NT2/D1 (cell line): ENCODE measurements at regions not wholly inside any gene's neighbourhood (a gene's known extent, or its start where the extent isn't known, plus 50 kb on each side); places are given as distances from the start of the nearest gene placed in this dataset.

Experiments
- DNase-seq: peaks from one replicate; pipeline ENCODE4 v3.0.0-alpha.2; 2011; ENCODE audit warnings: low read depth, low spot score
- H3K27me3 ChIP-seq: 2 replicates; pipeline ENCODE4 v1.6.0; 2011; ENCODE audit warnings: mild to moderate bottlenecking; ENCODE audit not compliant: insufficient read length, insufficient read depth
- H3K36me3 ChIP-seq: 2 replicates; pipeline ENCODE4 v1.6.1; 2011; ENCODE audit warnings: mild to moderate bottlenecking, low read length, mixed read lengths; ENCODE audit not compliant: insufficient read depth, insufficient read length
- H3K4me1 ChIP-seq: 2 replicates; pipeline ENCODE4 v1.5.1; 2011; ENCODE audit not compliant: insufficient read depth, insufficient read length
- H3K4me3 ChIP-seq: 2 replicates; pipeline ENCODE4 v1.5.1; 2011; ENCODE audit warnings: low read depth; ENCODE audit not compliant: insufficient read length
- H3K9ac ChIP-seq: 2 replicates; pipeline ENCODE4 v1.6.0; 2011; ENCODE audit warnings: low read depth; ENCODE audit not compliant: insufficient read length
- H3K9me3 ChIP-seq: 2 replicates; pipeline ENCODE4 v1.5.1; 2011; ENCODE audit warnings: mild to moderate bottlenecking, low read length; ENCODE audit not compliant: insufficient read depth
- SUZ12 ChIP-seq: IDR thresholded peaks from 2 replicates; pipeline ENCODE4 v1.6.1; 2011; ENCODE audit not compliant: insufficient read length, insufficient read depth; ENCODE audit errors: extremely low read depth
- YY1 ChIP-seq: IDR thresholded peaks from 2 replicates; pipeline ENCODE4 v1.6.1; 2011; ENCODE audit not compliant: insufficient read length, insufficient read depth
- ZNF274 ChIP-seq: IDR thresholded peaks from 2 replicates; pipeline ENCODE4 v1.6.1; 2011; ENCODE audit warnings: mild to moderate bottlenecking, low read depth, low read length

DNA sequence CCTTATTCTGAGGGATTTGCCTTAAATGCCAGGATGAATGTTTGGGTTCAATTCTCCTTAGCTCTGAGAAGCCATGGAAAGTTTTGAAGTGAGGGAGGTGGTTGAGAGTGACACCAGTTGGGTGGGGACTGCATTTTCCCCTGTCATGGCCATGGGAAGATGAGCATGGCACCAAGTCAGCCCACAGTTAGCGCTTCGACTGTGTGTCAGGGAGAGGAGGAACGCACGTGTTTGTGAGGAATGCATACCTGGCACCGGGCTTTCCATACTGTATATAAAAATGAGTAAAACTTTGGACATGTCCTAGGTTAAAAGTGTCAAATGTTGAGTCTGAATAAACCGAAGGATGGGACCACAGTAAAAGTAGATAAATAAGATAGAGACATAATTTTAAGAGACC lies 187.5 kb upstream of the KL start:
- H3K36me3 ChIP-seq = no peaks in the 10 kb centered on the region
- TF ChIP-seq SUZ12 (no peak), ZNF274 (no peak), YY1 (no peak)

DNA sequence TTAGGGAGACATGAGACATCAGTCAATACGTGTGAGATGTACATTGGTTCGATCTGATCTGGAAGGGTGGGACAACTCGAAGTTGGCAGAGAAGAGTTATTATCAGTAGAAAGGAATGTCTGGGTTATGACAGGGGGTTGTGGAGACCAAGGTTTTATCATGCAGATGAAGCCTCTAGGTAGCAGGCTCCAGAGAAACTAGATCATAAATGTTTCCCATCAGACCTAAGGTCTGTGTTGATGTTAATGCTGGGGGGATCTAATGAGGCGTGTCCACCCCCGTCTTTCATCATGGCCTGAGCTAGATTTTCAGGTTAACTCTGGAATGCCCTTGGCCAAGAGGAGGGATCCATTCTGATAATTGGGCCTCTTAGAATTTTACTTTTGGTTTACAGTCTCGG lies 187.0 kb upstream of the KL start:
- TF ChIP-seq SUZ12 (no peak), YY1 (no peak), ZNF274 (no peak)
- no peak overlapping the region for H3K4me3 ChIP-seq

More for the DNA sequence above, 187.5 kb upstream of the KL start:
- Histone ChIP-seq H3K4me3 (no peak overlapping the region), H3K27me3 (no peaks in the 10 kb centered on the region), H3K9ac (no peak overlapping the region), H3K4me1 (peaks cover 5% of the 10 kb centered on the region), H3K9me3 (no peaks in the 10 kb centered on the region)
- DNase-seq = no peak

DNA sequence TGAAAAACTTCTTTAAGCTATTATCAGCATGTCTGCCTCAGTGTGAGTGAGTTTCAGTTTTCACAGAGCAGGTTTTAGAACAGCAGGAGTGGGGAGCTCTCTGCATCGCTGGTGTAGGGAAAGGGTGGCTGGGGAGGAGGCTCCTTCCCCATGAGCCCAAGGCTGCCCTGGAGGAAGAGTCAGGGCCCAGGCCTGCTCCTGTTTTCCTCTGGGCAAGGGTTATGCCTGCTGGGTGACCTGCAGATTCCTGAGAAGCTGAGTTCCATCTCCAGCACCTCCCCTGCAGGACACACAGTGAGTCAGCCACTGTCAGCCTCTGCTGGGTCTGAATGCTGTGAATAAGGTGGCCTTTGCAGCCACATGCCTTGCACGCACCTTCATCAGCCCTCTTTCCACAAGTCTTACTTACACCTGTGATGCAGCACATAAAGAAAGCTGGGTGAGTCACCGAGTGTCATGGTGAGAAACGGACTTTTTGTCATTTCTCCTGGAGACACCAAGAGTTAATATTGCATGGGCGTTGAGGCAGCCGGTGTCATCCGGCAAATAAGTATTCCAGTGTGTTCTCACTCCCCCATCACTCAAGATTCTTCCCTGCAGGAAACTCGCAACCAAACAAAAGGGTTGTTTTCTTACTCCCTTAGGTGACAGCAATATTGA lies 186.4 kb upstream of the KL start:
- H3K27me3 ChIP-seq = no peaks in the 10 kb centered on the region
- H3K36me3 ChIP-seq = no peaks in the 10 kb centered on the region
- H3K4me1 ChIP-seq = no peaks in the 10 kb centered on the region
- no peak overlapping the region for H3K4me3 ChIP-seq
- no peak overlapping the region for H3K9ac ChIP-seq
- H3K9me3 ChIP-seq = no peaks in the 10 kb centered on the region
- no peak for TF ChIP-seq SUZ12
- DNase-seq = no peak

More for the DNA sequence above, 187.0 kb upstream of the KL start:
- peaks cover 2% of the 10 kb centered on the region for H3K4me1 ChIP-seq
- H3K27me3 ChIP-seq = no peaks in the 10 kb centered on the region
- H3K9ac ChIP-seq = no peak overlapping the region
- no peaks in the 10 kb centered on the region for H3K9me3 ChIP-seq
- no peak for DNase-seq
- H3K36me3 ChIP-seq = no peaks in the 10 kb centered on the region

DNA sequence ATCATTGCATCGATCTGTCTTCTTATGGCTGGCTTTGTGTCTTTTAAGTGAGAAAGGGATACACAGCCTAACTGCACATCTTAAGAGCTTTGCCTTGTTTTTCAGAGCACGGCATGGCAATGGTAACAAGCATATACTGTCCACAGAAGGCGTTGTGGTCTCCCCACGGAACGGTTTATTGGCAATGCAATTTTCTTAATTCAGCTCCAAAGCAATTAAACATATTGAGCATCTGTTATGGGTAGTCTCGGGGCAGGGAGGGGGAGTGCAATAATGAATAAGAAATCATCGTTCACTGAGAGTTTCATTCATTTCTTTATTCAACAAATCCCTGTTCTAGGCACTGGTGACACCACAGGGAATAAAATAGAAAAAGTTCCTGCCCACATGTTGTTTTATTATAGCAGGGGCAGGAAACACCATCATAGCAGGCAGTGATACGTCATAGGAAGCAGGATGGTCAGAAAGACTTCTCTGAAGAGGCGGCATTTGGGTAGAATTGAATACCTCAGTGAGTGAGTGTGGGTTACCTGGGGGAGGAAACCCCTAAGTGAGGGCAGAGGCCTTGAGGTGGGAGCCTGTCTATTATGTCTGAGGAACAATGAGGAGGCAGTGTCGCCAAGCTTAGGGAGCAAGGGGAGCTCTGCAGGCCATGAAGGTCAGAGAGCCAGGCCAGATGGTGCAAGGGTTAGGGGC lies 185.7 kb upstream of the KL start:
- Histone ChIP-seq H3K36me3 (no peaks in the 10 kb centered on the region), H3K9ac (no peak overlapping the region), H3K9me3 (no peaks in the 10 kb centered on the region), H3K4me1 (no peaks in the 10 kb centered on the region), H3K4me3 (no peak overlapping the region), H3K27me3 (no peaks in the 10 kb centered on the region)
- no peak for TF ChIP-seq SUZ12
- no peak for TF ChIP-seq ZNF274
- TF ChIP-seq YY1 = no peak
- DNase-seq = no peak

DNA sequence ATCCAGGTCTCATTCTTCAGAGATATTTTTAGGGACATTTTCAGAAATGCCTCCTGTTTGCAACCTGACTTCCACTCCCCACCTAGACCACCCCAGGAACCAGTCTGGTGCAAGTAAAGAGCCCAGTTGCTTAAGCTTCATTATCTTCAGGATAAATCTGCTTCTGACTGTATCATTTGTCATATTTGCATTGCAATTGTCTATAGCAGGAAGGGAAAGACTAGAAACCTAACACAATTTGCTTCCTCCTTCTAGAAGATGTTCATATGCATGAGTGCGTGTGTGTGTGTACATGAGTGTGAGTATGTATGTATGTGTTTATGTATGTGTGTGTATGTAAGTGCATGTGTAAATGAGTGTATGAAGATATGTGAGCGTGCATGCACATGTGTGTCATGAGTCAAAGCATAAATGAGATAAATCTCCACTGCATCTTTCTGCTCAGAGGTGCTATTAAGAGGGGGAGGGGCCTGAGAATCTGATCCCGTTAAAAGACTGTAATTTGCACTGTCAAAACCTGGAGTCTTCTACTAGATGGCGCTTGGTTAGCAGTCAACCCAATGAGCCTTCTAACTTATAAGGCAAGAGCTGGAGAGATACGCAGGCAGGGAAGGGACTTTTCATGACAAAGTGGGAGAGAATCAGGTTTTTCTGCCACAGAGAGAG lies 178.8 kb upstream of the KL start:
- TF ChIP-seq SUZ12 = no peak
- TF ChIP-seq YY1 = no peak
- no peak for TF ChIP-seq ZNF274
- no peaks in the 10 kb centered on the region for H3K27me3 ChIP-seq
- no peak overlapping the region for H3K9ac ChIP-seq
- no peak for DNase-seq
- no peaks in the 10 kb centered on the region for H3K9me3 ChIP-seq
- no peaks in the 10 kb centered on the region for H3K4me1 ChIP-seq
- H3K36me3 ChIP-seq = no peaks in the 10 kb centered on the region
- H3K4me3 ChIP-seq = no peak overlapping the region

DNA sequence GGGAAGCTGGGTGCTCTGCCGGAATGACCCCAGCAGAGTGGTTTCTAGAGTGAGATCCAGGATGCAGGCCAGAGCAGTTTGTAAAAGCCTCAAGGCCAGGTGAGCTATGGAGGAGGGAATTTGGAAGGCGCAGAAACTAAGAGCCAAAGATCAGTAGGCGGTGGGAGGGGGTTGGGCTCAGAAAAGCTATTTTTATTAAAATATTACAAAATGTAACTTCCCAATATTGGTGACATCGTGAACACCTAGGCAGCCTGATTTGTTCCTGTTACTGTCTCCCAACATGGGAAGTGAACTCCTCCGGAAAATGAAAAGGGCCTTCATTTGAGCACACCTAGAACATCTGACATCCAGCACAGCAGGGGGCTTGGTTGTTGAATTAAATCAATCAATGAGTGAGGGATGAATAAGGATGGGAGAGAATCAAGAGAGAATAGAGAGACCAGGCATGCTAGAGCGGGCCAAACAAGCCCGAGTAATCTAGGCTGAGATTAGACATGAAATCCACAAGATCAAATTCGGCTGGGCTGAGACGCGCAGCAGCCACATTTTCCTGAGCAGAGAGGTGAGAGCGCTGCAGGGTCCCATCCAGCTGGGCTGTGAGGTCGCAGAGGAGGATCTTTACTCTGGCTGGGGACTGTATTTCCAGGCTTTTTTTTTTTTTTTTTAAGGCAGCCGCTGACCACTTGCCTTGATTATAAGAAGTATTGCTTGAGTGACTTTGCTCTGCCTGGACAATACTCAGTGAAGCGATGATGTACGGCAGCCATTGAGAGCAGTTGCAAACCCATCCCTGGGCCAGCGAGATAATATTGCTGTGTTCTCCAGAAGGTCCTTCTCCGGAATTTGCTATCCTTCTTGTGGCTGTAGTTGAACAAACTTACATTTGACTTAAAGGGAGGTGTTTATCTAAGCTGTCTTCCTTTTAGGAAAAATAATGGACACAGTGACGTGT lies 178.0 kb upstream of the KL start:
- TF ChIP-seq SUZ12 (no peak), YY1 (no peak), ZNF274 (no peak)
- Histone ChIP-seq H3K9ac (no peak overlapping the region), H3K4me1 (no peaks in the 10 kb centered on the region), H3K4me3 (no peak overlapping the region), H3K36me3 (no peaks in the 10 kb centered on the region), H3K27me3 (no peaks in the 10 kb centered on the region), H3K9me3 (no peaks in the 10 kb centered on the region)
- no peak for DNase-seq
